ENCODE measurements at regions not wholly inside any gene's neighbourhood (a gene's known extent, or its start where the extent isn't known, plus 50 kb on each side); places are given as distances from the start of the nearest gene placed in this dataset.

- no peak for TF ChIP-seq EZH2 (IDR thresholded peaks at IDR 0.05; ENCODE audit: borderline replicate concordance)
- no peak for TF ChIP-seq CTCF (IDR thresholded peaks at IDR 0.05; ENCODE audit: poor library complexity)
- no peak for TF ChIP-seq EZH2phosphoT487 (IDR thresholded peaks at IDR 0.05; ENCODE audit: low read depth, severe bottlenecking, unreplicated experiment)
Measured at GRCh38 chr6:94045099-94045829, 625.9 kb upstream of the EPHA7 start.
